NCI-H2196 (cell line): ENCODE measurements at regions not wholly inside any gene's neighbourhood (a gene's known extent, or its start where the extent isn't known, plus 50 kb on each side); places are given as distances from the start of the nearest gene placed in this dataset.

Experiments used
- DNase-seq: peaks from one replicate; lab custom pipeline; 2025; ENCODE audit not compliant: unreplicated experiment; lab: John Stamatoyannopoulos, UW

GRCh38 chr13:53807251-53807834 lies 778.7 kb downstream of the OLFM4 start:
- DNase-seq: no peak

DNA sequence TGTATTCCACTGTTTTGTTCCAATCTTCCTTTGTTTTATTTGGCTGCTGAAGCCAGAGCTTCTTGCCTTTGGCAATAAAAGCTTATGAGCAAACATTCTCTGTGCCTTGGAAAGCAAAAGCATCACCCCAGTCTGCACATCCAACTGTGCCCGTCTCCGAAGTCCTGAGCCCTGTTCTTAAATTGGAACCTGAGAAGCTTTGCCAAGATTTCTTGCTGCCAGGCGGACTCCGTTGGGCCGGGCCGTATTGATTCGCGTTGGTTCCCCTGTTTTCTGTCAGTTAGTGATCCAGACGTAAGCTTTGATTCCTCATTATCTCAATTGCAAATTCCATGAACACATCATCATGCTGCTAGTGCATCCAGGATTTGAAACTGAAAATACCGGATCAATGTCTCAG lies 793.0 kb downstream of the OLFM4 start:
- no peak for DNase-seq

DNA sequence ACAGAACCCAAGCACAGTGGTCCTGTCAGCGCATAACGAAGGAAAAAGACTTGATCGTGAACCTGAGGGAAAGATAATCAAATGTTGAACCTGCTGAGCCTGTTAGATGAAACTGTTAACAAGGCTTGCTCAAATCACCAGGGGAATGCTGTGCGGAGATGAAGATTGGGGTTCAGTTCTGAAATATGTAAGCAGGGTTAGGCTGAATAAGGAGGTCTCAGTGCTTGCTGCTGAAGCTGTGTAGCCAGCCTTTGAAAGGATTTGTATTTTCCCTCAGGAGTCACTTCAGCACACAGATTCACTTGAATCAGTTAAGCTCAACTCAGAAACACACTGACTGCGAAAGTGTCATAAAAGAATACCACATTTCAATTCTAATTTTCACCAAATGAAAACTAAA lies 793.5 kb downstream of the OLFM4 start:
- DNase-seq: no peak

DNA sequence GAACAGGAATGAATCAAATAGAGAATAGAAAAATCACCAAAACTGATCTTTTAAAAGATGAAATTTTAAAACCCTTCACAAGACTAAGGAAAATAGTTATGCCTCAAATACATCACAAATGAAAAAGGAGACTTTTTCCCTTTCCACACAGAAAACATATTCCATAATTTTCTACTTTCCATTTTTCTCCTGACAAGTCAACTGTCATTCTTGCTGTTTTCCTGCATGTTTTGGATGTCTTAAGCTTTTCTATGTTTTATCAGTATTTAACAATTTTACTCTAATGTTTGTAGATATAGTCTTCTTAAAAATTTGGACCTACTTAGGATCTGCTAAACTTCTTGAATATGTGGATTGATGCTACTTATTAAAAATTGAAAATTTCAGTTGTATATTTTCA lies 810.8 kb downstream of the OLFM4 start:
- no peak for DNase-seq

DNA sequence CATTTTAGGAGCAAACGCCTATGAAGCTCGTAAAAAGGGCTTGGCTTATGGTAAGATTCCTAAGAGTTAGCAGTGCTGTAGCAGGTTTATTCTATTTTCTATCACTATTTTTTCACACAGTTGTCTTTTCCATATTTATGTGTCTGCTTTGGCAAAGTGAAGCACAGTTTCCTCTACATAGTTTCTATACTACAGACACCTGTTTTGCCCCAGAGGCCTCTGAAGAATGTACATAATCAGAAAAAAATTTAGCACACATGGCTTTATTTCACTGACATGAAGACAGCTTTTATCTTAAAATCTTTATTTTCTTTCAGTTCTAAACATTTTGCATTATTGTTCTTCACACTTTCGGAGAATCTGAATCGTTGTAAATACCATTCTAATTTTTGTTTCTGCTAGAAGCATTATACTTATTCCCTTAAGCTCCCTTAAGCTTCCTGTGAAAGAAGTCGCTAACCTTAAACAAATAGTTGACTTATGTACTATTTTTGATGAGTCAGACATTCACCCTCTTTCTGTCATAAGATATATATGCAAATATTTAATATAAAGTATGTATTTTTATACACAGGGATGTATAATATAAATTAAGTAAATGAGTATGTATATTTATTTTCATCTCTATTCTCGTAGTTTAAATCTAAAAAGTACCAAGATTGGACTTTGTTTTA lies 816.0 kb downstream of the OLFM4 start:
- DNase-seq: no peak

- no peak for DNase-seq
These were observed 818.9 kb downstream of the OLFM4 start for GRCh38 chr13:53847502-53847901.

GRCh38 chr13:53848366-53848961 lies 819.9 kb downstream of the OLFM4 start:
- DNase-seq: no peak

DNA sequence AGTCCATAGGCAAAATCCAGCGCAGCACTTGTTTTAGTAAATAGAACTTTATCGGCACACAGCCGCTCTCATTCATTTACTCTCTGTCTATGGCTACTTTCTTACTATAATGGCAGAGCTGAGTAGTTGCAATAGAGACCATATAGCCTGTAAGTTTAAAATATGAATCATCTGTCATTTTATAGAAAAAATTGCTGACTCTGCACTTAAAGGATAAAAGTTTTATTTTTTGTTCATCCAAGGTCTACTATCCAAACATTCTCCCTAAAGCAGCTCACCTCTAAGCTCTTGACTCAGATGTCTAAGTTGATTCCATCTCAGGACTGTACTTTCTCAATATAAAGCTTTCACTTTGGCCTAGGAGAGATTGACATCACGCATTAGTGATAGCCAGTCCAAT lies 825.7 kb downstream of the OLFM4 start:
- no peak for DNase-seq

DNA sequence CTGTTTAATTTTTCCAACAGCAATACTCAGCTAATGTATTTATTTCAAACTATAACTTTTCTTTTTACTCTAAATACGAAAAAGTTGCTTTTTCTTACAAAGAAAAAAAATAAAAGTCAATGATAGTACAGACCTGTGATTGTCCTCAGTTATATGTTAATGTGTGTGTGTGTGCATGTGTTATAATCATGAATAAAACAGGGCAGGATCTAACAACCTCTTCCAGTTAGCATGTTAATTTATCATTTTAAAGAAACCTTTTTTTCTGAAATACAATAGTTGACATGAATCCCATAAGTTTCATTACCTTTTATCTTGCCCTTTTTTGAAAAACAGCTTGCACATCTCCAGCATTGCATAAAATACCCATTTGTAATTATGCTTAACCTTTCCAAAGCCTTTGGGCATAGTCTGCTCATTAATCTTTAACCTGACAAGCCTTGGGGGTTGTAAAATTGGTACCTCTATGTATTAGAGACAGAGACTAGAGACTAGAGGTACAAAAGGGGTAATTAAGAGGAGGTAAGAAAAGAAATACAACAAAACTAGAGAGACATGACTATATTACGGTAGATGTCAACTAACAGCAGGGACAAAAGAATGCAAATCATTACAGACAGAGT lies 828.1 kb downstream of the OLFM4 start:
- DNase-seq: no peak

DNA sequence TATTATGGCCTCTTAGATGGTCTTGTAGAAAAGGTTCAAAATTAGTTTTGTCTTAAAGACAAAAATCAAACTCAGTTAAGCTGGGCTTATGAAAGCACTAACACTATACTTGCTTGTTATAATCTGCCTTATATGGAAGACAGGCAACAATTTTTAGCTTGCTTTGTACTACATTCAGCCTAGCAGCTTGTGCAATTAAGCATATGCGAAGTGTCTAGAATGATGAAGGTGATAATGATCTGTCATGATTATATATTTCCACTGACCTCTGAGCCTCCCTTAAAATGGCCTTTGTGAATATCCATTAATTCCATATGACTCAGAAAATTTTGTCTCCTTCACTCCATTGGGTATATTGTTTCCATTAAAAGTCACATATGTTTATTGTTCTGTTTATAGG lies 834.9 kb downstream of the OLFM4 start:
- DNase-seq: no peak

DNA sequence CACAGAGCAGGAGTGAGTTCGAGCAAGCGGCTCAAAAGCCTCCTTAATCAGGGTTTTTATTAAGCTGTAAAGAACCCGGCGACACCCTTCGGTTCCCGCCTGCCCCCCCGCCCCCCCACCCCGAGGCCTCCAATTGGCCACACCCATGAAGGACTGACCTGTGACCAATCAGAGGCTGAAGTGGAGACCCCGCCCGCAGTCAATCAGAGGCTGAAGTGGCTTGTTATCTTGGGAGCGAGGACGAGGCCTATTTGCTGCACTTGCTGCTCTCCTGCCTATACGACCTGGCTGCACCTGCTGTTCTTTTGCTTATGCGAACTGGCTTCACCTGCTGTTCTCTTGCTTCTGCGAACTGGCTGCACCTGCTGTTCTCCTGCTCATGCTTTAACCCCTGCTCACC lies 844.9 kb downstream of the OLFM4 start:
- peak; percentile 28 for DNase-seq

DNA sequence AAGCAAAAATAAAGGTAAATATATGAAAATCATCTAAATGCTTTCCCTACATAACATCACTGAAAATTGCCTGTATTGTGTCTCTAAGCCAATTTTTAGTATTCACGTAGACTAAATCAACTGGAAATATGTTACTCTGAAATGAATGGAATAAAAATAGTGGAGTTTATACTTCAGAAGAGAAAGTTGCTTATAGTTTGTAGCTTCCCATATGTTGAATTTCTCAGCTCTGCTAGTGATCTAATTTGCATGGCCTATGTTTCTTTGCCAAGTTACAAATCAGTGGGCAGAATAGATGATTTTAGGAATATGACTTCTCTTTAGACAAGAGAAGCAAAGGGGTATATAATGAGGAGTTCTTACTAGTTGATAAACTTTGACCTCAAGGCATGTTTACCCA lies 850.2 kb downstream of the OLFM4 start:
- DNase-seq: no peak

- DNase-seq: no peak
These were observed 857.4 kb downstream of the OLFM4 start for GRCh38 chr13:53885997-53886396.

- no peak for DNase-seq
These were observed 862.1 kb downstream of the OLFM4 start for GRCh38 chr13:53890696-53891095.

- DNase-seq: no peak
These were observed 873.0 kb downstream of the OLFM4 start for GRCh38 chr13:53901593-53901992.

DNA sequence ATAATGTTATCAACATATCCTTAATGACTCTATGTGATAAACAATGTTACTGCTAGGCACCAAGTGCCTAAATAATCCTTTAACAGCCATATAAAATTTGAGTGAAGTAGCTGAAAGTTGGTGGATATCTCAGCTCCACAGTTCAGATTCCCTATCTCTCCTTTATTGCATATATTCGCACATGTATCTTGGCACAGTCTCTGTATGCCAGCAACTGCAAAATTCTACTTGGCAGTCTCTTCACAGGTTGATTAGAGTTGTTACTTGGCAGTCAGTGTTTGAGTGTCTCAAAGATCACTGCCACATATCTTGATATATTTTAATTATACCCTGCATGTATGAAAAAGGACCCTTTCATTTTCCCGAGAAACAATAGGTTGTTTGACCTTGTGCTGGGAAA lies 879.3 kb downstream of the OLFM4 start:
- no peak for DNase-seq

GRCh38 chr13:53920916-53921315 lies 892.3 kb downstream of the OLFM4 start:
- DNase-seq: no peak

GRCh38 chr13:53921473-53921872 lies 892.9 kb downstream of the OLFM4 start:
- no peak for DNase-seq

DNA sequence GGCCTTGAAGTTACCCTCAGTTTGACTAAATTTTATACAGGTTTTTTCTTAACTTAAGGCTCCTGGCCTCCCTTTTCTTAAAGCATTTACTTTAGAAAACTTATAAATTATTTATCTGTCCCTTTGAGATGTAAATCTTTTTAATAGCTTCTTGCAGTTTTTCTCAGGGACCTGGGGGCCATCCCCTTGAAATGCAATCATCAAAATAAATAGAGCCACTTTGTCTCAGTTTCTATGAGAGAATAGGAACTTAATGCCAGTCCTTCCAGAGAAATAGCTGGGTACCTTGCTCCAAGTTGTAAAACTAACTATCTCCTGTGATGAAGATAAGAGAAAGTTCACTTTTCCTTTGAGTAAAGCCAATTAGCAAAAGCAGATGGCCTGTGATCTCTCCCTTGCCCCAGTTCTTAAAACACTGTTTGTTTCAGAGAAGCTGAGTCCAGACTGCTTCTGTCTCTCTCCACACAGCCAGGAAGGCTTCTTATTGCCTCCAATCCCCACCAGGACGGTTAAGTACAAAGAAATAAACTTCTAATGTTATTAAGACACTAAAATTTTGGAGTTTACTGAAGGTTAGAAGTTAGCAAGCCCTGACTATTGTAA lies 913.1 kb downstream of the OLFM4 start:
- no peak for DNase-seq

- no peak for DNase-seq
These were observed 917.9 kb downstream of the OLFM4 start for GRCh38 chr13:53946500-53946899.

DNA sequence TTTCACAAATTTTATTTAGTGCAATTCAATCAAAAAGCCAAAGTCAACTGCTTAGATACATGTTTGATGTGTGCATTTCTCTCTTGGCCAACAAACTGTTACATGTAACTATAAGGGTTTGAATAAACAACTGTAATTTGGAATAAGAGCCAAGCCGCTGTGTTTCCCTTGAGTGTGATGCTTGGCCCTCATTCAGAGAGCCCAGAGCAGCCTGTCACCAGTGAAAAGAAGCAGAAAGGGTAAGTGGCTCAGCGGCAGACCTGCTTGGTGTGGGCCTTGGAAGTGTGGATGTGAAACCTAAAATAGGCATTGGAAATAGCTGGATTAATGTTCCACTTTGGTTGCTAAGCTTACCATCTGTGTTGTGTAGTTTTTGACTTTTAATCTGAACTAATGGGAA lies 924.6 kb downstream of the OLFM4 start:
- DNase-seq: no peak
